NCI-H2196 treated with DMSO at 0.1 percent for 48 hours (cell line): ENCODE measurements at regions not wholly inside any gene's neighbourhood (a gene's known extent, or its start where the extent isn't known, plus 50 kb on each side); places are given as distances from the start of the nearest gene placed in this dataset.
"Not testable (repeated sequence)": the region's sequence is repeated elsewhere in the genome, so short reads cannot be mapped to it uniquely, and the experiment has no call there.

Experiments
- DNase-seq: peaks from one replicate; lab custom pipeline; 2025; ENCODE audit not compliant: unreplicated experiment; lab: John Stamatoyannopoulos, UW

- DNase-seq = not testable (repeated sequence)
These were observed 401.9 kb upstream of the SLC30A5 start for GRCh38 chr5:68691874-68692273.

GRCh38 chr5:68698025-68698940, 395.5 kb upstream of the SLC30A5 start:
- no peak for DNase-seq

- no peak for DNase-seq
These were observed 393.8 kb upstream of the SLC30A5 start for GRCh38 chr5:68699966-68700365.

- no peak for DNase-seq
These were observed 386.2 kb upstream of the SLC30A5 start for GRCh38 chr5:68707575-68707974.

- no peak for DNase-seq
These were observed 385.5 kb upstream of the SLC30A5 start for GRCh38 chr5:68708156-68708841.

GRCh38 chr5:68708842-68709170, 385.0 kb upstream of the SLC30A5 start:
- no peak for DNase-seq

- DNase-seq = no peak
These were observed 384.6 kb upstream of the SLC30A5 start for GRCh38 chr5:68709239-68709638.

- DNase-seq = no peak
These were observed 383.3 kb upstream of the SLC30A5 start for GRCh38 chr5:68710514-68710913.

GRCh38 chr5:68711293-68712200, 382.3 kb upstream of the SLC30A5 start:
- DNase-seq = no peak

GRCh38 chr5:68714810-68715209, 379.0 kb upstream of the SLC30A5 start:
- DNase-seq = no peak

GRCh38 chr5:68720884-68721610, 372.8 kb upstream of the SLC30A5 start:
- DNase-seq = no peak

- DNase-seq = no peak
These were observed 371.5 kb upstream of the SLC30A5 start for GRCh38 chr5:68722357-68722756.

GRCh38 chr5:68725905-68726683, 367.7 kb upstream of the SLC30A5 start:
- DNase-seq = no peak

- no peak for DNase-seq
These were observed 365.9 kb upstream of the SLC30A5 start for GRCh38 chr5:68727931-68728330.

GRCh38 chr5:68729678-68730077, 364.1 kb upstream of the SLC30A5 start:
- no peak for DNase-seq

GRCh38 chr5:68730220-68730978, 363.4 kb upstream of the SLC30A5 start:
- no peak for DNase-seq

GRCh38 chr5:68730979-68731654, 362.7 kb upstream of the SLC30A5 start:
- no peak for DNase-seq

- no peak for DNase-seq
These were observed 361.6 kb upstream of the SLC30A5 start for GRCh38 chr5:68732251-68732650.

GRCh38 chr5:68734781-68735180, 359.0 kb upstream of the SLC30A5 start:
- DNase-seq = no peak
